Pancreas (tissue), 10 donors: ENCODE measurements at regions not wholly inside any gene's neighbourhood (a gene's known extent, or its start where the extent isn't known, plus 50 kb on each side); places are given as distances from the start of the nearest gene placed in this dataset.

ENCODE experiments used
- ATAC-seq, 4 donors: fragments of 200-7000 bp; cut with Tn5 transposase; one replicate each; pipeline versions ENCODE4 v1.8.0 to v1.9.1; 2020; ENCODE audit warnings: mild to moderate bottlenecking in 4 of 4, moderate library complexity in 4 of 4
- DNase-seq, 6 donors: peaks; one replicate each; pipeline ENCODE4 v3.0.0-alpha.2; 2020
- FAIRE-seq: peaks from 2 replicates; lab custom pipeline; 2012; peaks lifted over from hg19 to GRCh38; lab: Jason Lieb, UNC
- H3K27ac ChIP-seq, 4 donors: fragments of 200-600 bp; sonication (generic); 1 replicate in 3 of 4; 2 replicates in 1 of 4; pipeline versions ENCODE4 v1.5.0 to v1.8.0; 2020
- H3K27me3 ChIP-seq, 4 donors: fragments of 200-600 bp; one replicate each; pipeline ENCODE4 v1.8.0; 2021
- H3K36me3 ChIP-seq, 3 donors: fragments of 200-600 bp; sonication (generic) in 1 of 3; one replicate each; pipeline versions ENCODE4 v1.5.0 to v1.8.0; 2020 to 2021
- H3K4me1 ChIP-seq, 3 donors: fragments of 200-600 bp; one replicate each; pipeline ENCODE4 v1.8.0; 2021
- H3K4me3 ChIP-seq, 4 donors: fragments of 200-600 bp; sonication (generic) in 2 of 4; one replicate each; pipeline versions ENCODE4 v1.5.0 to v1.8.0; 2020 to 2021
- H3K9me3 ChIP-seq, 4 donors: fragments of 200-600 bp; one replicate each; pipeline ENCODE4 v1.8.0; 2021
- WGBS, 2 donors: extraction: QIAGEN DNeasy Blood & Tissue Kit; methylation state at CpG; one replicate each; pipeline ENCODE4 v1.1.7; 2013; 5-methylcytosine and 5-hydroxymethylcytosine counted together
- intact Hi-C, 3 donors: fragments of 100-400 bp; cut with DNase I; formaldehyde crosslinking; loops; one replicate each; pipeline versions ENCODE4 v1.11.1 to v1.14.2; 2022
- TF ChIP-seq, protein P1 (sequence below), 4 donors: fragments of 200-600 bp; sonication (generic) in 3 of 4; IDR thresholded peaks; one replicate each; pipeline versions ENCODE4 v1.5.0 to v1.8.0; 2021; ENCODE audit warnings: antibody characterized with exemption in 4 of 4
- donor health status: healthy with polysubstance abuse.
- donor health status: DM: no; HTN: no; CAD: no; lungs with moderate emphysema.
- donor health status: DM: no; HTN: no; CAD: no.
- donor health status: control.
- donor health status: control.
- donor health status: Bipolar disorder and iron deficiency.
- donor health status: DM: yes; HTN: yes; CAD: no.
- donor health status: DM: no; HTN: no; CAD: no.
- donor health status: DM: no; HTN: no; CAD: no.
- donor health status: DM: yes; HTN: yes; CAD: no.

DNA sequence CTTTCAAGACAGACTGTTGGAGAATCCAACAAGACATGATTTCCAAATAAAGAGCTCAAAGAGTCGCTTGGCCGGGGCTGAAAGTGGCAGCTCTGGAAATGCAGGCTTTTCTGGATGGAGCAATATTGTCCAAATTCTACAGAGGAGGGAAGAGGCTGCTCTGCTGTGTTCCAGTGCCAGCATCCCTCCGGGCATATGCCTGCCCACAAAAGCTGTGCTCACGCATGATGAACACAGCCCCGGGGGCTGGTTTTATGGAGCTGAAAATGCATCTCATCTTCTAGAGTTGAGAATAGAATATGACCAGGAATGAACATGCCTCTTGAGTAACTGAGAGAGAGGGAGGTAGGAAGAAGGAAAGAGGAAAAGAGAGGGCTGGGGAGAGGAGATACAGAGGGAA is 74.7 kb upstream of the TOX3 start:
- no peaks in the 10 kb centered on the region for H3K9me3 ChIP-seq
- TF ChIP-seq, protein P1, sequence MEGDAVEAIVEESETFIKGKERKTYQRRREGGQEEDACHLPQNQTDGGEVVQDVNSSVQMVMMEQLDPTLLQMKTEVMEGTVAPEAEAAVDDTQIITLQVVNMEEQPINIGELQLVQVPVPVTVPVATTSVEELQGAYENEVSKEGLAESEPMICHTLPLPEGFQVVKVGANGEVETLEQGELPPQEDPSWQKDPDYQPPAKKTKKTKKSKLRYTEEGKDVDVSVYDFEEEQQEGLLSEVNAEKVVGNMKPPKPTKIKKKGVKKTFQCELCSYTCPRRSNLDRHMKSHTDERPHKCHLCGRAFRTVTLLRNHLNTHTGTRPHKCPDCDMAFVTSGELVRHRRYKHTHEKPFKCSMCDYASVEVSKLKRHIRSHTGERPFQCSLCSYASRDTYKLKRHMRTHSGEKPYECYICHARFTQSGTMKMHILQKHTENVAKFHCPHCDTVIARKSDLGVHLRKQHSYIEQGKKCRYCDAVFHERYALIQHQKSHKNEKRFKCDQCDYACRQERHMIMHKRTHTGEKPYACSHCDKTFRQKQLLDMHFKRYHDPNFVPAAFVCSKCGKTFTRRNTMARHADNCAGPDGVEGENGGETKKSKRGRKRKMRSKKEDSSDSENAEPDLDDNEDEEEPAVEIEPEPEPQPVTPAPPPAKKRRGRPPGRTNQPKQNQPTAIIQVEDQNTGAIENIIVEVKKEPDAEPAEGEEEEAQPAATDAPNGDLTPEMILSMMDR (IDR thresholded peaks at IDR 0.05), result no peak
- H3K27me3 ChIP-seq, result no peaks in the 10 kb centered on the region
- FAIRE-seq, result no peak
- no peaks in the 10 kb centered on the region for H3K36me3 ChIP-seq
- 92 to 93% methylated on average over 5 of the region's 5 CpGs for WGBS, 2 donors
- intact Hi-C loops, result no loop called here
- no peak overlapping the region for H3K27ac ChIP-seq
- DNase-seq, result no peak
- H3K4me1 ChIP-seq, result no peaks in the 10 kb centered on the region
- no peak overlapping the region for H3K4me3 ChIP-seq
- no peak for ATAC-seq

DNA sequence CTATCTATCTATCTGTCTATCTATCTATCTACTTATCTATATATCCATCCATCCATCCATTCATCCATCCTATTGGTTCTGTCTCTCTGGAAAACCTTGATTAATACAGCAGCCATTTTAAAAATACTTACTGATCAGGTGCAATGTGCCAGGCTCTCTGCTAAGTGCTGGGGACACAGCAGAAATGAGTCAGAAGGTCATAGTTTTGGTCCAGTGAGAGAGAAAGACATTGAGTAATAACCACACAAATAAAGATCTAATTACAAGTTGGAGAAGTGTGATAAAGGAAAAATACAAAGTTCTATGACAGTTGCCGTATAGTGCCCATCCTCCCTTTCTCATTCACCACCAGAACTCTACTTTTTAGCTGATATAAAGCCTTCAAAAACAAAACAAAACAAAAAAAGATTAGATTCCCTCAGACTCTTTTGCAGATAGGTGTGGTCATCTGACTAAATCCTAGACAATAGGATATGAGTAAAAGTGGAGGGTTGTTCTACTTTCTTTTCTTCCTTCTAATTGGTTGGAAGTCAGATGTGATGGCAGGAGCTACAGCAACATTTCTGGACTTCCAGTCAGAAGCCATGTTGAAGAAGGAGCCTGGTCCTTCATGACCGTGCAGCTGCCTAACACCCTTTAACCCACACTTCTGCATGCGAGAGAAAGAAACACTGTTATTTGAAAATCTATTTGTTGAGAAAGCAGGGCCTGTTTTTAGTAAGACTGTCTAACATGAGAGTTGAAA is 72.0 kb upstream of the TOX3 start:
- DNase-seq (no peak), ATAC-seq (no peak), FAIRE-seq (no peak)
- Histone ChIP-seq H3K27ac (no peak overlapping the region), H3K9me3 (no peaks in the 10 kb centered on the region), H3K36me3 (no peaks in the 10 kb centered on the region), H3K4me1 (no peaks in the 10 kb centered on the region), H3K27me3 (no peaks in the 10 kb centered on the region), H3K4me3 (no peak overlapping the region)
- intact Hi-C loops, result no loop called here
- TF ChIP-seq, protein P1 (IDR thresholded peaks at IDR 0.05), result no peak
- WGBS, 2 donors, result 67 to 78% methylated on average over 3 of the region's 3 CpGs

DNA sequence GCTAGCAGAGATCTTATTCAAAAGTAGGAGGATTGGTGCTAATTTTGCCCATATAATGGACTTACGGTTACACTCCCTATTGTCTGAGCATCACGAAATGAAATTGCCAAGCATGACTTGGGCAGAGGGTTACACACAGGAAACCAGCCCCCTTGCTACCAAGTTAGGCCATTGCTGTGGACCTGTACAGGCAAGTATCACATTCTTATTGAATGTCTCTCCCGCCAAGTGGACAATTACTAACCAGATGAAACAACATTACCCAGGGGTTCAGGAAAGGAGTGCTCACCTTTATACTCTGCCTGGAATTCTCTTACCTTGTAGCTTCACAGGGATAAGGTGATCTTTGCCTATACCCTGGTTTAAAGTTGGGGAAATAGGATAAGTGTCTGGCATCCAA is 70.6 kb upstream of the TOX3 start:
- FAIRE-seq (no peak), ATAC-seq (no peak), DNase-seq (no peak)
- no peaks in the 10 kb centered on the region for H3K27me3 ChIP-seq
- WGBS, 2 donors, result 64 to 65% methylated on average over 3 of the region's 3 CpGs
- H3K4me1 ChIP-seq, result peaks cover 0 to 4% (median 3%) of the 10 kb centered on the region in 3 donors
- intact Hi-C loops, result no loop called here
- no peak overlapping the region for H3K27ac ChIP-seq
- TF ChIP-seq, protein P1 (IDR thresholded peaks at IDR 0.05), result no peak
- no peaks in the 10 kb centered on the region for H3K36me3 ChIP-seq
- H3K4me3 ChIP-seq, result no peak overlapping the region
- no peaks in the 10 kb centered on the region for H3K9me3 ChIP-seq

DNA sequence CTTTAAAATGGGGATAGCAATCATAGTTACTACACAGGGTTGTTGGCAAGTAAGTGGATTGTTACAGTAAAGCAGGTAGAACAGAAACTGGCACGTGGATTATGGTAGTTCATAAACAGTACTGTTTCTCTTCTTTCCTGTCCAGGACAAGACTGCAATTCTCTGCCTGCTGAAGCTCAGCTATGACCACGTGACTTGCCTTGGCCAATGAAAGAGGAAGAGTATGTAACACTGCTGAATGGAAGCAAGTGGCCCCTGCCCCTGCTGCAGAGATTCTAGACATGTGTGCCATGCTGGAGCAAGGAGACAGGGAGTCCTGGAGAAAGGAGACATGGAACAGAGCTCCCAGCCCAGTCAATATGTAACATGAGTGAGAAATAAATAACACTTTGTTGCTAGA is 66.6 kb upstream of the TOX3 start:
- Histone ChIP-seq H3K27ac (no peak overlapping the region), H3K36me3 (no peaks in the 10 kb centered on the region), H3K9me3 (no peaks in the 10 kb centered on the region), H3K27me3 (no peaks in the 10 kb centered on the region), H3K4me3 (no peak overlapping the region), H3K4me1 (peaks cover 0 to 19% (median 10%) of the 10 kb centered on the region in 3 donors)
- TF ChIP-seq, protein P1 (IDR thresholded peaks at IDR 0.05), result no peak
- intact Hi-C loops, result no loop called here
- 78 to 84% methylated on average over 2 of the region's 2 CpGs for WGBS, 2 donors
- ATAC-seq (no peak), DNase-seq (no peak), FAIRE-seq (no peak)
